Small intestine (tissue), 7 donors: ENCODE measurements at regions not wholly inside any gene's neighbourhood (a gene's known extent, or its start where the extent isn't known, plus 50 kb on each side); places are given as distances from the start of the nearest gene placed in this dataset.

Experiments used
- DNase-seq, 2 donors: peaks; one replicate each; pipeline versions ENCODE4 v3.0.0 to v3.0.0-alpha.2; 2013
- FAIRE-seq: peaks from 2 replicates; lab custom pipeline; 2012; peaks lifted over from hg19 to GRCh38; lab: Jason Lieb, UNC
- H3K27ac ChIP-seq, 3 donors: one replicate each; pipeline ENCODE4 v1.5.1; 2013; ENCODE audit warnings: low read length in 2 of 3, mild to moderate bottlenecking in 2 of 3, control low read depth in 1 of 3, inconsistent platforms in 1 of 3, low read depth in 1 of 3, moderate library complexity in 1 of 3
- H3K27me3 ChIP-seq, 3 donors: one replicate each; pipeline ENCODE4 v1.6.1; 2013; ENCODE audit warnings: low read length in 3 of 3, inconsistent platforms in 1 of 3; ENCODE audit not compliant: control insufficient read depth in 3 of 3, insufficient read depth in 3 of 3
- H3K36me3 ChIP-seq, 3 donors: one replicate each; pipeline ENCODE4 v1.6.1; 2013; ENCODE audit warnings: low read length in 3 of 3, inconsistent platforms in 1 of 3, low read depth in 1 of 3, mild to moderate bottlenecking in 1 of 3, moderate library complexity in 1 of 3; ENCODE audit not compliant: control insufficient read depth in 3 of 3, insufficient read depth in 2 of 3
- H3K4me1 ChIP-seq, 3 donors: one replicate each; pipeline ENCODE4 v1.6.1; 2013; ENCODE audit warnings: low read length in 2 of 3, inconsistent platforms in 1 of 3, low read depth in 1 of 3, mild to moderate bottlenecking in 1 of 3, moderate library complexity in 1 of 3; ENCODE audit not compliant: control insufficient read depth in 3 of 3, insufficient read depth in 2 of 3
- H3K4me3 ChIP-seq, 3 donors: one replicate each; pipeline ENCODE4 v1.5.1; 2013; ENCODE audit warnings: low read length in 3 of 3, control low read depth in 1 of 3, inconsistent platforms in 1 of 3, low read depth in 1 of 3, mild to moderate bottlenecking in 1 of 3, moderate library complexity in 1 of 3
- H3K9me3 ChIP-seq, 2 donors: one replicate each; pipeline ENCODE4 v1.6.1; 2013; ENCODE audit warnings: low read depth in 1 of 2, low read length in 1 of 2; ENCODE audit not compliant: control insufficient read depth in 2 of 2, insufficient read depth in 1 of 2
- WGBS, 3 donors: extraction: QIAGEN DNeasy Blood & Tissue Kit; methylation state at CpG; one replicate each; pipeline ENCODE4 v1.1.7; 2013; 5-methylcytosine and 5-hydroxymethylcytosine counted together
- donor health status: healthy with polysubstance abuse.
- donor health status: control.
- donor health status: control.
- donor health status: Bipolar disorder and iron deficiency.
- donor health status: healthy.

GRCh38 chr5:159712672-159713071 is 203.6 kb upstream of the ADRA1B start:
- DNase-seq = no peak
- no peaks in the 10 kb centered on the region for H3K27me3 ChIP-seq
- WGBS, 3 donors = 26 to 45% (median 35%) methylated on average over 5 of the region's 5 CpGs
- no peaks in the 10 kb centered on the region for H3K4me1 ChIP-seq
- no peak overlapping the region for H3K27ac ChIP-seq
- H3K36me3 ChIP-seq = no peaks in the 10 kb centered on the region
- no peak overlapping the region for H3K4me3 ChIP-seq
- H3K9me3 ChIP-seq = peaks cover 0 to 3% of the 10 kb centered on the region in 2 donors
- FAIRE-seq = no peak

- Histone ChIP-seq H3K9me3 (no peaks in the 10 kb centered on the region), H3K4me3 (no peak overlapping the region), H3K27ac (no peak overlapping the region), H3K27me3 (no peaks in the 10 kb centered on the region), H3K36me3 (no peaks in the 10 kb centered on the region), H3K4me1 (no peaks in the 10 kb centered on the region)
- FAIRE-seq = no peak
- no peak for DNase-seq
These were observed 203.0 kb upstream of the ADRA1B start for GRCh38 chr5:159713254-159713653.

GRCh38 chr5:159713773-159714172 is 202.5 kb upstream of the ADRA1B start:
- H3K4me3 ChIP-seq = no peak overlapping the region
- WGBS, 3 donors = 72 to 91% (median 82%) methylated on average over 2 of the region's 2 CpGs
- no peak for FAIRE-seq

GRCh38 chr5:159725475-159725874 is 190.8 kb upstream of the ADRA1B start:
- no peaks in the 10 kb centered on the region for H3K4me1 ChIP-seq
- no peaks in the 10 kb centered on the region for H3K9me3 ChIP-seq
- peaks cover 0 to 8% (median 0%) of the 10 kb centered on the region in 3 donors for H3K27me3 ChIP-seq
- 47 to 65% (median 59%) methylated on average over 4 of the region's 4 CpGs for WGBS, 3 donors
- H3K36me3 ChIP-seq = no peaks in the 10 kb centered on the region
- no peak overlapping the region for H3K27ac ChIP-seq
- H3K4me3 ChIP-seq = no peak overlapping the region
- FAIRE-seq = no peak
- DNase-seq = no peak

More at GRCh38 chr5:159713773-159714172, 202.5 kb upstream of the ADRA1B start:
- Histone ChIP-seq H3K9me3 (no peaks in the 10 kb centered on the region), H3K27ac (no peak overlapping the region), H3K36me3 (no peaks in the 10 kb centered on the region), H3K27me3 (no peaks in the 10 kb centered on the region), H3K4me1 (no peaks in the 10 kb centered on the region)
- no peak for DNase-seq

- no peak overlapping the region for H3K27ac ChIP-seq
- no peaks in the 10 kb centered on the region for H3K4me1 ChIP-seq
- H3K27me3 ChIP-seq = peaks cover 0 to 8% (median 0%) of the 10 kb centered on the region in 3 donors
- 80 to 92% (median 90%) methylated on average over 1 of the region's 1 CpG for WGBS, 3 donors
- DNase-seq (no peak), FAIRE-seq (no peak)
- H3K4me3 ChIP-seq = no peak overlapping the region
- H3K36me3 ChIP-seq = no peaks in the 10 kb centered on the region
- H3K9me3 ChIP-seq = no peaks in the 10 kb centered on the region
These were observed 189.1 kb upstream of the ADRA1B start for GRCh38 chr5:159727167-159727566.

GRCh38 chr5:159730285-159730684 is 186.0 kb upstream of the ADRA1B start:
- Histone ChIP-seq H3K27ac (no peak overlapping the region), H3K36me3 (no peaks in the 10 kb centered on the region)

GRCh38 chr5:159732220-159732619 is 184.1 kb upstream of the ADRA1B start:
- Histone ChIP-seq H3K27me3 (peaks cover 0 to 6% (median 0%) of the 10 kb centered on the region in 3 donors), H3K4me3 (no peak overlapping the region), H3K9me3 (peaks cover 0 to 2% of the 10 kb centered on the region in 2 donors), H3K36me3 (no peaks in the 10 kb centered on the region), H3K4me1 (no peaks in the 10 kb centered on the region), H3K27ac (no peak overlapping the region)
- WGBS, 3 donors = 64 to 77% (median 68%) methylated on average over 4 of the region's 4 CpGs
- FAIRE-seq (no peak), DNase-seq (no peak)

More at GRCh38 chr5:159730285-159730684, 186.0 kb upstream of the ADRA1B start:
- Histone ChIP-seq H3K9me3 (peaks cover 0 to 2% of the 10 kb centered on the region in 2 donors), H3K4me3 (no peak overlapping the region), H3K4me1 (no peaks in the 10 kb centered on the region), H3K27me3 (peaks cover 0 to 8% (median 0%) of the 10 kb centered on the region in 3 donors)
- 65 to 88% (median 78%) methylated on average over 1 of the region's 1 CpG for WGBS, 3 donors
- DNase-seq (no peak), FAIRE-seq (no peak)

GRCh38 chr5:159734366-159734765 is 181.9 kb upstream of the ADRA1B start:
- Histone ChIP-seq H3K27me3 (no peaks in the 10 kb centered on the region), H3K36me3 (no peaks in the 10 kb centered on the region), H3K4me1 (no peaks in the 10 kb centered on the region), H3K4me3 (no peak overlapping the region), H3K27ac (no peak overlapping the region), H3K9me3 (peaks cover 0 to 2% of the 10 kb centered on the region in 2 donors)
- WGBS, 3 donors = 59 to 80% (median 75%) methylated on average over 2 of the region's 2 CpGs
- no peak for FAIRE-seq
- no peak for DNase-seq

GRCh38 chr5:159735036-159735435 is 181.2 kb upstream of the ADRA1B start:
- FAIRE-seq (no peak), DNase-seq (no peak)
- WGBS, 3 donors = 53 to 67% (median 61%) methylated on average over 2 of the region's 2 CpGs
- Histone ChIP-seq H3K27me3 (no peaks in the 10 kb centered on the region), H3K27ac (no peak overlapping the region), H3K9me3 (peaks cover 0 to 2% of the 10 kb centered on the region in 2 donors), H3K36me3 (no peaks in the 10 kb centered on the region), H3K4me3 (no peak overlapping the region), H3K4me1 (no peaks in the 10 kb centered on the region)
